Fibroblast of mammary gland (primary cell): ENCODE measurements at regions not wholly inside any gene's neighbourhood (a gene's known extent, or its start where the extent isn't known, plus 50 kb on each side); places are given as distances from the start of the nearest gene placed in this dataset.
"Not testable (repeated sequence)": the region's sequence is repeated elsewhere in the genome, so short reads cannot be mapped to it uniquely, and the experiment has no call there.

ENCODE experiments used
- DNase-seq: peaks from one replicate; pipeline ENCODE4 v3.0.0-alpha.2; 2010; ENCODE audit warnings: low read depth
- H3K4me3 ChIP-seq: 2 replicates; pipeline ENCODE4 v1.5.1; 2011; ENCODE audit warnings: low read depth, mild to moderate bottlenecking, low read length, moderate library complexity; ENCODE audit not compliant: control insufficient read depth
- TF ChIP-seq, protein P1 (sequence below): conservative IDR thresholded peaks from 2 replicates; pipeline ENCODE4 v1.5.1; 2011; ENCODE audit warnings: low read depth, low read length, inconsistent platforms; ENCODE audit not compliant: control insufficient read depth, insufficient read depth

DNA sequence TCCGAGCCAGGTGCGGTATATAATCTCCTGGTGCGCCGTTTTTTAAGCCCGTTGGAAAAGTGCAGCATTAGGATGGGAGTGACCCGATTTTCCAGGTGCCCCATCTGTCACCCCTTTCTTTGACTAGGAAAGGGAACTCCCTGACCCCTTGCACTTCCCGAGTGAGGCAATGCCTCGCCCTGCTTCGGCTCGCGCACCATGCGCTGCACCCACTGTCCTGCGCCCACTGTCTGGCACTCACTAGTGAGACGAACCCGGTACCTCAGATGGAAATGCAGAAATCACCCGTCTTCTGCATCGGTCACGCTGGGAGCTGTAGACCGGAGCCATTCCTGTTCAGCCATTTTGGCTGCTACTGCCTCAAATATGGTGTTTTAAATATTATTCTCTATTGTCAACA lies 198.0 kb downstream of the MEIS1 start:
- DNase-seq, H3K4me3 ChIP-seq: not testable (repeated sequence)

DNA sequence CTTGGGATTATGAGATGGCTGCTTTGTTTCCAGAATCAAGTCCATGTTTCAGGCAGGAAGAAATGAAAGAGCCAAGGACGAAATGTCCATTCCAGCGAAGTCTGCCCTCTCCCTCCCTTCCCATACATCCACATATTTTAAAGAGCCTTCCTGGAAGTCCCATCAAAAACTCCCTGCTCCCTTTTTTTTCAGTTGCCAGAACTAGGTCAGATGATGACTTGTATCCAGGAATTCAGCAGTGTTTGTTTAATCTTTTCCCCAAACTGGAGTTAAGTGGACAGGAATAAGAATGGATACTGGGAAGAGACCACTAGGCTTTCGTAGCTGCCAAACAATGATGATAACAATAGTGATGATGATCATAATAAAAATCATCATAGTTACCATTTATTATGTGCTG lies 198.7 kb downstream of the MEIS1 start:
- H3K4me3 ChIP-seq: no peak overlapping the region
- TF ChIP-seq, protein P1, sequence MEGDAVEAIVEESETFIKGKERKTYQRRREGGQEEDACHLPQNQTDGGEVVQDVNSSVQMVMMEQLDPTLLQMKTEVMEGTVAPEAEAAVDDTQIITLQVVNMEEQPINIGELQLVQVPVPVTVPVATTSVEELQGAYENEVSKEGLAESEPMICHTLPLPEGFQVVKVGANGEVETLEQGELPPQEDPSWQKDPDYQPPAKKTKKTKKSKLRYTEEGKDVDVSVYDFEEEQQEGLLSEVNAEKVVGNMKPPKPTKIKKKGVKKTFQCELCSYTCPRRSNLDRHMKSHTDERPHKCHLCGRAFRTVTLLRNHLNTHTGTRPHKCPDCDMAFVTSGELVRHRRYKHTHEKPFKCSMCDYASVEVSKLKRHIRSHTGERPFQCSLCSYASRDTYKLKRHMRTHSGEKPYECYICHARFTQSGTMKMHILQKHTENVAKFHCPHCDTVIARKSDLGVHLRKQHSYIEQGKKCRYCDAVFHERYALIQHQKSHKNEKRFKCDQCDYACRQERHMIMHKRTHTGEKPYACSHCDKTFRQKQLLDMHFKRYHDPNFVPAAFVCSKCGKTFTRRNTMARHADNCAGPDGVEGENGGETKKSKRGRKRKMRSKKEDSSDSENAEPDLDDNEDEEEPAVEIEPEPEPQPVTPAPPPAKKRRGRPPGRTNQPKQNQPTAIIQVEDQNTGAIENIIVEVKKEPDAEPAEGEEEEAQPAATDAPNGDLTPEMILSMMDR: no peak
- DNase-seq: no peak

DNA sequence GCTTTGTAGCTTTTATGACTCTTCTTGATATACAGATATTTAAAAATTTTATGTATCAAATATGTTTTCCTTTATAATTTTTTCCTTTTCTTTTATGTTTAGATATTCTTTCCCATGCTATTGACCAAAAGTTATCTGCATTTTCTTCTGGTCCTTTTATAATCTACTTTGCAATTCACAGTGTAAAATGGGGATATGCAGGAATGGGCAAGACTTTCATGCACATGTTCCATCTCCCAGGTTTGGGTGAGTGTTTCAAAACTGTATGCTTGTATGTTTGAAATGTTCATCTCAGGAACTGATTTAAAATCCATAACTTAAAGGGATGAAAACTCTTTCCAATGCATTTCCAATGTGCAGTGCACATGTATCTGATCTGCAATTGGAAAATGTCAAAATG lies 199.9 kb downstream of the MEIS1 start:
- no peak overlapping the region for H3K4me3 ChIP-seq
- TF ChIP-seq, protein P1: no peak
- DNase-seq: no peak

DNA sequence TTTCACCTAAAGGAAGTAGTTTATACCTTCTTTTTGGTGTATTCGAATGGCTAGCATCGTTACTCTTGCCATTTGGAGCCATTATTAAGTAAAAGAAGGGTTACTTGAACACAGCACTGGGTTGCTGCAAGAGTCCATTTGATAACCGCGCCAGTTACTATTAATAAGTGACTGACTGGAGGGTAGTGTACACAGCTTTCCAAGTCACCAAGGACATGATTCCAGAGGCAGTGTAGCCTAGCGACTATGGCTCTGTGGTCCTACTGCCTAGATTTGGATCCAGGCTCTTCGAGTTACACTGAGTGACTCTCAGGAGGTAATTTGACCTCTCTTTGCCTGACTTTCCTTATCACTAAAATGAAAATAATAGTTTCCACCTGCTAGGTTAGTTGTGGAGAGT lies 206.8 kb downstream of the MEIS1 start:
- TF ChIP-seq, protein P1: no peak
- DNase-seq: no peak
- H3K4me3 ChIP-seq: no peak overlapping the region

DNA sequence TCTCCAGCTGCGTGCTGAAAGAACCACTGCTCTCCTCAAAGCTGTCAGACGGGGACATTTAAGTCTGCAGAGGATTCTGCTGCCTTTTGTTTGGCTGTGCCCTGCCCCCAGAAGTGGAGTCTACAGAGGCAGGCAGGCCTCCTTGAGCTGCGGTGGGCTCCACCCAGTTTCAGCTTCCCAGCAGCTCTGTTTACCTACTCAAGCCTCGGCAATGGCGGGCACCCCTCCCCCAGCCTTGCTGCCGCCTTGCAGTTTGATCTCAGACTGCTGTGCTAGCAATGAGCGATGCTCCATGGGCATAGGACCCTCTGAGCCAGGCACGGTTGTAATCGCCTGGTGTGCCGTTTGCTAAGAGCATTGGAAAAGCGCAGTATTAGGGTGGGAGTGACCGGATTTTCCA lies 213.2 kb downstream of the MEIS1 start:
- DNase-seq, H3K4me3 ChIP-seq: not testable (repeated sequence)

DNA sequence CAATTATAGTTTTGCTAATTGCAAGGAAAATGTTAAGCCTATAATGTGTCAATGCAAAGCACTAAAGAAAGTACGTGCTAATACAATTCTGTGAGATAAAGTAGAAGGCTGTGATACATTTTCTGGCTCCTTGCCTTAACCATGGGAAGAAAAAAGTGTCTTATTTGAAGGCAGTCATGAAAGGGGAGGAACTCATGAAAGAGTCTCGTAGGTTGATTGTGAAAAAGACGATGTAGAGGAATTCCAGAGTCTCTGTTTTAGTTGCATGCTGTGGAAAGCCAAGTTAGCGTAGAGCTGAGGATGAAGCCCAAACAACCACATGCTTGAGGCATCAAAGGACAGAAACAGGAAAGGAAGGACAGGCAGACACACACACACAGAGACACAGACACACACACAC lies 214.1 kb downstream of the MEIS1 start:
- H3K4me3 ChIP-seq: no peak overlapping the region
- no peak for DNase-seq
- TF ChIP-seq, protein P1: no peak

DNA sequence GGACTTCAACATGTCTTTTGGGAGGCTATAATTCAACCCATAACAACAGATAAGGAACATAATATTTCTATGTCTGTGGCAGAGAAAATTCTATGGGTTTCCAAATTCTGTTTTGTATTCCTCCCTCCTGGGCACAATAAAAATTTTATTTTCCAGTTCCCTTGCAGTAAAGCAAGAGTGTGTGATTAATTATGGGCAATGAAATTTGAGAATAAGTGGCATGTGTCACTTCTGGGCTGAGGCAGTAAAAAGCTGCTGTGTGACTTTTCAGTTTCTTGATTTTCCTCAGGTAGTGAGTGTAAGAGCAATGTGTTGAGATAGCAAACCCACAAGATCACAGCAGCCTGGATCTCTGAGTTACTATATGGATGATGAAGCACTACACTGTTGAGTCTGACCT lies 216.4 kb downstream of the MEIS1 start:
- no peak for DNase-seq
- no peak overlapping the region for H3K4me3 ChIP-seq
- TF ChIP-seq, protein P1: no peak

DNA sequence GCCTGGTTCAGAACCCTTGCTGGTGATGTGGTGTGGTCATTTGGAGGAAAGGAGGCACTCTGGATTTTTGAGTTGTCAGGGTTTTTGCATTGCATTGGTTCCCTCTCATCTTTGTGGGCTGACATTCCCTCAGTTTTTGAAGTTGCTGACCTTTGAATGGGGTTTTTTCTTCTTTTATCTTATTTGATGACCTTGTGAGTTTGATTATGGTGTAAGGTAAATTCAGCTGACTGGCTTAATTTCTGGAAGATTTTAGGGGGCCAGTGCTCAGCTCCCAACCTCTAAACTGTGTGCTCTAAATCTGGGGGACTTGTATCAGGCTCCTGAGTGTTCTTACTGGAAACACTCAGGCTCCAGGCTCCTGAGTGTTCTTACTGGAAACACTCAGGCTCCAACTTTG lies 225.9 kb downstream of the MEIS1 start:
- no peak overlapping the region for H3K4me3 ChIP-seq
- TF ChIP-seq, protein P1: no peak
- no peak for DNase-seq
